HepG2 (cell line): ENCODE measurements at regions not wholly inside any gene's neighbourhood (a gene's known extent, or its start where the extent isn't known, plus 50 kb on each side); places are given as distances from the start of the nearest gene placed in this dataset.

Experiments
- ATAC-seq: fragments of 200-7000 bp; cut with Tn5 transposase; 3 replicates; pipeline ENCODE4 v1.9.1; 2020; ENCODE audit warnings: mild to moderate bottlenecking, moderate library complexity
- BruUV-seq: library from RNA; stranded (reverse); fragments of 400-500 nt; replicated peaks from 2 replicates; lab custom pipeline; 2021; lab: Mats Ljungman, UMichigan
- CTCF ChIA-PET: fragments of 300-600 bp; formaldehyde crosslinking; extraction: SDS; loops from one replicate; lab custom pipeline; 2021; ENCODE audit warnings: low total read pairs, inconsistent platforms, low intra/inter-chr PET ratio; lab: Yijun Ruan, JAX
- POLR2A ChIA-PET: fragments of 350-600 bp; sonication (Branson Sonifier 250); formaldehyde crosslinking; loops from one replicate; lab custom pipeline; 2020; ENCODE audit warnings: antibody characterized with exemption, inconsistent platforms; lab: Yijun Ruan, JAX
- DNase-seq: peaks from one replicate; pipeline ENCODE4 v3.0.0-alpha.2; 2015; ENCODE audit warnings: low spot score
- FAIRE-seq: peaks from 3 replicates; lab custom pipeline; 2011; peaks lifted over from hg19 to GRCh38; lab: Jason Lieb, UNC
- H2AFZ ChIP-seq: one replicate; pipeline ENCODE4 v1.6.1; 2011; ENCODE audit warnings: low read length, inconsistent platforms
- H3K27ac ChIP-seq: fragments of 300-600 bp; 3 replicates; pipeline ENCODE4 v1.8.0; 2011; ENCODE audit warnings: mixed run types, mild to moderate bottlenecking, mixed read lengths, low read length, inconsistent platforms; ENCODE audit not compliant: insufficient read depth; ENCODE audit errors: extremely low read length
- H3K27me3 ChIP-seq, 2 experiments: fragments of 200-600 bp in 1 of 2; 2 replicates in 1 of 2; 3 replicates in 1 of 2; pipeline versions ENCODE4 v1.6.0 to v1.8.0; 2011; ENCODE audit warnings: low read length in 2 of 2, mild to moderate bottlenecking in 2 of 2, moderate library complexity in 2 of 2, inconsistent platforms in 1 of 2; ENCODE audit not compliant: insufficient read depth in 2 of 2, control insufficient read depth in 1 of 2
- H3K36me3 ChIP-seq, 2 experiments: fragments of 200-600 bp in 1 of 2; replicated peaks in 1 of 2; 2 replicates in 1 of 2; 3 replicates in 1 of 2; pipeline versions ENCODE4 v1.5.1 to v1.8.0; 2011; ENCODE audit warnings: low read length in 2 of 2, inconsistent platforms in 1 of 2; ENCODE audit not compliant: insufficient read depth in 2 of 2, control insufficient read depth in 1 of 2
- H3K4me1 ChIP-seq: 2 replicates; pipeline ENCODE4 v1.5.1; 2012; ENCODE audit warnings: low read length, inconsistent platforms; ENCODE audit not compliant: insufficient read depth
- H3K4me2 ChIP-seq: 2 replicates; pipeline ENCODE4 v1.6.0; 2011; ENCODE audit warnings: low read depth, low read length, inconsistent platforms
- H3K4me3 ChIP-seq, 3 experiments: fragments of 200-600 bp in 1 of 3; sonication (generic), shearing (Covaris generic) in 1 of 3; replicated peaks in 1 of 3; 2 replicates each; pipeline ENCODE4 v1.5.1; 2011 to 2016; ENCODE audit warnings: low read length in 3 of 3, inconsistent platforms in 2 of 3, low read depth in 2 of 3, mild to moderate bottlenecking in 2 of 3, control low read depth in 1 of 3, mixed read lengths in 1 of 3; ENCODE audit not compliant: insufficient read depth in 1 of 3
- H3K79me2 ChIP-seq: one replicate; pipeline ENCODE4 v1.6.1; 2011; ENCODE audit warnings: low read length, inconsistent platforms; ENCODE audit not compliant: insufficient read depth
- H3K9ac ChIP-seq: 2 replicates; pipeline ENCODE4 v1.6.0; 2011; ENCODE audit warnings: mild to moderate bottlenecking, low read depth, low read length, inconsistent platforms; ENCODE audit not compliant: insufficient read depth
- H3K9me3 ChIP-seq: 2 replicates; pipeline ENCODE4 v1.5.1; 2012; ENCODE audit warnings: mild to moderate bottlenecking, low read length
- H4K20me1 ChIP-seq: 2 replicates; pipeline ENCODE4 v1.6.0; 2011; ENCODE audit warnings: inconsistent platforms, mild to moderate bottlenecking, low read length, moderate library complexity; ENCODE audit not compliant: insufficient read depth
- HNF1A ChIP-seq, 2 experiments: sonication (generic) in 1 of 2; formaldehyde crosslinking in 1 of 2; IDR thresholded peaks; 2 replicates each; pipeline versions ENCODE4 v1.4.0 to v1.6.1; 2016 to 2020; ENCODE audit warnings: borderline replicate concordance in 1 of 2, low read depth in 1 of 2, mild to moderate bottlenecking in 1 of 2, missing genetic modification reagents in 1 of 2
- MYPOP ChIP-seq: sonication (generic); formaldehyde crosslinking; IDR thresholded peaks from 2 replicates; pipeline ENCODE4 v1.8.1; 2023; ENCODE audit warnings: mild to moderate bottlenecking, moderate library complexity, missing genetic modification reagents
- WGBS: methylation state at CpG from one replicate; pipeline ENCODE4 v1.1.6; 2017; ENCODE audit warnings: low lambda C conversion rate; 5-methylcytosine and 5-hydroxymethylcytosine counted together
- in situ Hi-C: cut with HindIII; loops from 2 replicates; pipeline ENCODE4 v1.10.0; 2017; ENCODE audit warnings: low pct_unique_long_range_greater_than_20kb; ENCODE audit not compliant: extremely low pct_ligation_motif_present
- intact Hi-C: fragments of 100-400 bp; cut with micrococcal nuclease; formaldehyde crosslinking; loops from one replicate; pipeline ENCODE4 v1.10.0; 2022; ENCODE audit not compliant: unreplicated experiment

GRCh38 chr13:73891805-73892204 lies 242.4 kb downstream of the KLF12 start (continued):
- TF ChIP-seq HNF1A (IDR thresholded peaks at IDR 0.05; ENCODE audit: low read depth) (peak; percentile 47), HNF1A (CRISPR knock-in tag; IDR thresholded peaks at IDR 0.05; ENCODE audit: borderline replicate concordance) (no peak)

GRCh38 chr13:73883162-73883561 lies 251.0 kb downstream of the KLF12 start:
- ATAC-seq, result no peak
- CTCF ChIA-PET, result no interaction called here
- WGBS, result 37% methylated on average over 5 of the region's 5 CpGs
- no peak for FAIRE-seq
- Histone ChIP-seq H3K9me3 (no peaks in the 10 kb centered on the region), H3K4me1 (no peaks in the 10 kb centered on the region), H2AFZ (no peak overlapping the region), H3K9ac (no peak overlapping the region), H3K36me3 (no peaks in the 10 kb centered on the region), H3K4me2 (no peak overlapping the region), H4K20me1 (no peaks in the 10 kb centered on the region), H3K4me3 (no peak overlapping the region), H3K27ac (no peak overlapping the region), H3K79me2 (no peaks in the 10 kb centered on the region), H3K27me3 (no peaks in the 10 kb centered on the region; a peak in 1 of 5 replicates)
- no peak for DNase-seq
- intact Hi-C loops (no loop called here), in situ Hi-C loops (no loop called here)
- no peak for TF ChIP-seq MYPOP (CRISPR knock-in tag)
- POLR2A ChIA-PET, result no interaction called here
- no TSS peak for BruUV-seq
